NCI-H510A (cell line): ENCODE measurements at regions not wholly inside any gene's neighbourhood (a gene's known extent, or its start where the extent isn't known, plus 50 kb on each side); places are given as distances from the start of the nearest gene placed in this dataset.
"Not testable (repeated sequence)": the region's sequence is repeated elsewhere in the genome, so short reads cannot be mapped to it uniquely, and the experiment has no call there.

Experiments used
- DNase-seq: peaks from one replicate; lab custom pipeline; 2025; lab: John Stamatoyannopoulos, UW

GRCh38 chr6:71199736-71200135, 88.9 kb upstream of the OGFRL1 start:
- DNase-seq, result no peak

GRCh38 chr6:71203206-71203605, 85.4 kb upstream of the OGFRL1 start:
- DNase-seq, result no peak

- DNase-seq, result no peak
Measured at GRCh38 chr6:71204741-71205140, 83.9 kb upstream of the OGFRL1 start.

GRCh38 chr6:71205336-71205956, 83.2 kb upstream of the OGFRL1 start:
- no peak for DNase-seq

GRCh38 chr6:71206089-71206488, 82.5 kb upstream of the OGFRL1 start:
- no peak for DNase-seq

GRCh38 chr6:71209206-71209605, 79.4 kb upstream of the OGFRL1 start:
- DNase-seq, result no peak

- DNase-seq, result no peak
Measured at GRCh38 chr6:71209626-71210025, 79.0 kb upstream of the OGFRL1 start.

GRCh38 chr6:71211799-71212198, 76.8 kb upstream of the OGFRL1 start:
- DNase-seq, result no peak

- no peak for DNase-seq
Measured at GRCh38 chr6:71220466-71220865, 68.1 kb upstream of the OGFRL1 start.

GRCh38 chr6:71222671-71223070, 65.9 kb upstream of the OGFRL1 start:
- DNase-seq, result no peak

GRCh38 chr6:71224011-71224410, 64.6 kb upstream of the OGFRL1 start:
- DNase-seq, result no peak

- DNase-seq, result no peak
Measured at GRCh38 chr6:71226151-71226550, 62.5 kb upstream of the OGFRL1 start.

GRCh38 chr6:71228461-71229041, 60.1 kb upstream of the OGFRL1 start:
- no peak for DNase-seq

GRCh38 chr6:71229477-71229876, 59.1 kb upstream of the OGFRL1 start:
- no peak for DNase-seq

- DNase-seq, result not testable (repeated sequence)
Measured at GRCh38 chr6:71232890-71233289, 55.7 kb upstream of the OGFRL1 start.

- DNase-seq, result no peak
Measured at GRCh38 chr6:71236926-71237434, 51.6 kb upstream of the OGFRL1 start.

GRCh38 chr6:71238351-71238750, 50.3 kb upstream of the OGFRL1 start:
- no peak for DNase-seq
